ENCODE measurements at regions not wholly inside any gene's neighbourhood (a gene's known extent, or its start where the extent isn't known, plus 50 kb on each side); places are given as distances from the start of the nearest gene placed in this dataset.

DNA sequence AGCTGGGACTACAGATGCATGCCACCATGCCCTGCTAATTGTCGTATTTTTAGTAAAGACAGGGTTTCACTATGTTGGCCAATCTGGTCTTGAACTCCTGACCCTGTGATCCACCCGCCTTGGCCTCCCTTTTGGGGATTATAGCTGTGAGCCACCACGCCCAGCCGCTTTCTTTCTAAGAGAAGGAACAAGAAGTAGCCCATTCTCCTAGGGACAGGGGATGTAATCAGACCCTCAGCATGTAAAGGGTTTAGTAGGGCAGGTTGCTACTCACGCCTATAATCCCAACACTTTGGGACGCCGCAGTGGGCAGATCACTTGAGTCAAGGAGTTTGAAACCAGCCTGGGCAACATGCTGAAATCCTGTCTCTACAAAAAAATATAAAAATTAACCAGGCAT is 189.7 kb downstream of the TOMM20 start:
- no peak overlapping the region for H3K4me3 ChIP-seq (ENCODE audit: low read depth, low read length)
- H3K36me3 ChIP-seq (ENCODE audit: control insufficient read depth in 2 of 2, insufficient read depth in 1 of 2, low read length in 2 of 2), result no peaks in the 10 kb centered on the region
- H3K4me1 ChIP-seq (ENCODE audit: control insufficient read depth, insufficient read depth, low read length), result no peaks in the 10 kb centered on the region
- no peak for TF ChIP-seq ZNF132 (tag by site-specific recombination; IDR thresholded peaks at IDR 0.05; ENCODE audit: borderline replicate concordance)
- TF ChIP-seq ZNF585B (tag by site-specific recombination; IDR thresholded peaks at IDR 0.05), result no peak
- TF ChIP-seq KLF9 (tag by site-specific recombination; IDR thresholded peaks at IDR 0.05; ENCODE audit: low read depth), result no peak
- TF ChIP-seq GFI1B (tag by site-specific recombination; IDR thresholded peaks at IDR 0.05), result no peak
- no peak for TF ChIP-seq ZNF138 (tag by site-specific recombination; IDR thresholded peaks at IDR 0.05; ENCODE audit: borderline replicate concordance)
- no peak for TF ChIP-seq MYNN (tag by site-specific recombination; IDR thresholded peaks at IDR 0.05; ENCODE audit: borderline replicate concordance)
- TF ChIP-seq, protein P1, sequence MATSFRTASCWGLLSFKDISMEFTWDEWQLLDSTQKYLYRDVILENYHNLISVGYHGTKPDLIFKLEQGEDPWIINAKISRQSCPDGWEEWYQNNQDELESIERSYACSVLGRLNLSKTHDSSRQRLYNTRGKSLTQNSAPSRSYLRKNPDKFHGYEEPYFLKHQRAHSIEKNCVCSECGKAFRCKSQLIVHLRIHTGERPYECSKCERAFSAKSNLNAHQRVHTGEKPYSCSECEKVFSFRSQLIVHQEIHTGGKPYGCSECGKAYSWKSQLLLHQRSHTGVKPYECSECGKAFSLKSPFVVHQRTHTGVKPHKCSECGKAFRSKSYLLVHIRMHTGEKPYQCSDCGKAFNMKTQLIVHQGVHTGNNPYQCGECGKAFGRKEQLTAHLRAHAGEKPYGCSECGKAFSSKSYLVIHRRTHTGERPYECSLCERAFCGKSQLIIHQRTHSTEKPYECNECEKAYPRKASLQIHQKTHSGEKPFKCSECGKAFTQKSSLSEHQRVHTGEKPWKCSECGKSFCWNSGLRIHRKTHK (tag by site-specific recombination; IDR thresholded peaks at IDR 0.05), result no peak
- ChIA-PET POLR2A (interaction anchor here (0.7 kb wide), 1 partner anchor 145 kb away, joined by 5 read pairs; no protein-coding TSS in a partner anchor), CTCF (interaction anchor here (0.6 kb wide), 2 partner anchors 11 to 846 kb away, joined by 3 to 4 read pairs; no protein-coding TSS in a partner anchor)
- H3K27ac ChIP-seq (ENCODE audit: extremely low read depth, low read depth, low read length), result no peak overlapping the region
- H3K9me3 ChIP-seq (ENCODE audit: control insufficient read depth, insufficient read depth, low read depth, low read length), result no peaks in the 10 kb centered on the region

DNA sequence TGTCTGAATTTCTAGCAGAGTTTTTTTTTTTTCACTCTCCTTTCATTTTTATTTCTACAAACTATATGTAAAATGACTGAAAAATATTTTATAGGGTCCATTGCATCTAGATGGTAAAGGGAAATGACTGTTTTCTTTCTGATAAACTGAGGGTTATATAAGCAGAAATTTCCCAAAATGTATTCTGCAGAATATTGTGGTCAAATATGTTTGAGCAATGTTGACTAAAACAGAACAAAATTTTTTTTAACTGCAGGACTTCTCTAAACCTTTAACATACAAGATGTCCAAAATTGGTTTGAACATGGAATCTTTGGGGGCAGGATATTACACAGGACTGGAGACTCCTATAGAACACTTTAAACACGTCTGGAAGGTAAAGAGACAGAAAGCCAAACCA is 190.5 kb downstream of the TOMM20 start:
- CTCF ChIA-PET, result interaction anchor here (0.6 kb wide), 2 partner anchors 115 to 845 kb away, joined by 3 to 4 read pairs; no protein-coding TSS in a partner anchor
- TF ChIP-seq ZNF610 (tag by site-specific recombination; IDR thresholded peaks at IDR 0.05; ENCODE audit: borderline replicate concordance) (no peak), FEZF1 (tag by site-specific recombination; IDR thresholded peaks at IDR 0.05) (no peak), ZNF521 (tag by site-specific recombination; IDR thresholded peaks at IDR 0.05) (no peak)
- H3K36me3 ChIP-seq (ENCODE audit: control insufficient read depth in 2 of 2, insufficient read depth in 1 of 2, low read length in 2 of 2), result no peaks in the 10 kb centered on the region
- H3K4me3 ChIP-seq (ENCODE audit: low read depth, low read length), result no peak overlapping the region
- POLR2A ChIA-PET, result no interaction called here
- H3K4me1 ChIP-seq (ENCODE audit: control insufficient read depth, insufficient read depth, low read length), result no peaks in the 10 kb centered on the region
- no peak overlapping the region for H3K27ac ChIP-seq (ENCODE audit: extremely low read depth, low read depth, low read length)
- no peaks in the 10 kb centered on the region for H3K9me3 ChIP-seq (ENCODE audit: control insufficient read depth, insufficient read depth, low read depth, low read length)

DNA sequence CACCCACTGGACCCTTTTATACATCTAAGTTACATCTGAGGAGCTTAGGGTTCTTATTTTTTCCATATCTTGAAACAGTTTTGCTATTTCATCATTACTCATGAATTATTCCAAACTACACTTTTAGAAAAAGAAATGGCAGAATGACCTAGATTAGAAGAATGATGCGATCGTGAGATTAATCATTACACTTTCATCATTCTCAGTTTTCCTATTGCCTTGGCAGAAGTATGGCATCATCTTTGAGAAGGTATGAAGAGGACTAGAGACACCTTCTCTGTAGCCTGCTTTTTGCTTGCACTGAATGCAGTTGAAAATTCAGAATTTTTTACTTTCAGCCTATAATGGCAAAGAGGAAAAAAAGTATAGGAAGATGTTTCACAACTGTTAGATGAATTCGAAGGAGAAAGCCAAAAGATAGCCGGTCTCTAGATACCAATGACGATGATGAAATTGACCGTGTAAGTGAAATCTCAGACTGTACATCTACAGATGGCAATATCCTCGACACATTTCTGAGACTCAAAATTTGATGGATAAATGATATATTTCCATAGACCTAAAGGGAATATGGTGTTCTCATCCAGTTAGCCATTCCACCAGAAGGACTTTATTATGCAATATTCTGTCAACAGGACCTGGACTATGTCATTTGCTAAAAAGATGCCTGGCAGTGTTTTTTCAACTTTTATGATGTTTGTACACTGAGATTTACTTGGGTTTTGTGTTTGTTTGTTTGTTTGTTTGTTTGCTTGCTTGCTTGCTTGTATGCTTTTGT is 191.8 kb downstream of the TOMM20 start:
- H3K36me3 ChIP-seq (ENCODE audit: control insufficient read depth in 2 of 2, insufficient read depth in 1 of 2, low read length in 2 of 2), result no peaks in the 10 kb centered on the region
- CTCF ChIA-PET, result interaction anchor here (0.7 to 1.0 kb wide), 2 partner anchors 11 to 180 kb away, joined by 3 read pairs; no protein-coding TSS in a partner anchor
- POLR2A ChIA-PET, result no interaction called here

DNA sequence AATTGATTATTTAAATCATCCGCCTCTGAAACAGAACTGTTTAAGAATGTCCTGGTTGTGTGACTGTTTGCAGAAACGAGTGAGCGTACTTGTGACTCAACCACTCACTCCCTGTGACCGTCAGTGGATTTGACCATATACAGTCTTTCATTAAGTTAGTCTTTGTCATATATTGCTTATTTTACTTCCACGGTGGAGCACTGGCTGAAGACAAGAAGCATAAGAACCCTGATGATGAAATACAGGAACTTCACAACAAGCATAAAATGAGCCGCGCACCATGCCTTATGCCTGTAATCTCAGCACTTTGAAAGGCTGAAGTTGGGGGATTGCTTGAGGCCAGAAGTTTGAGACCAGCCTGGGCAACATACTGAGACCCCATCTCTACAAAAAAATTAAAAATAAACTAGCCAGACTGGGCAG is 194.0 kb downstream of the TOMM20 start:
- POLR2A ChIA-PET, result no interaction called here
- peak; percentile 67; the same call in 1 of the 2 replicates for TF ChIP-seq ZNF121 (tag by site-specific recombination; IDR thresholded peaks at IDR 0.05)
- no peak for TF ChIP-seq ZNF558 (tag by site-specific recombination; IDR thresholded peaks at IDR 0.05)
- no peak for TF ChIP-seq GLIS2 (tag by site-specific recombination; IDR thresholded peaks at IDR 0.05)
- no peak for TF ChIP-seq ZBTB8A (tag by site-specific recombination; IDR thresholded peaks at IDR 0.05)
- no peak for TF ChIP-seq ZNF670 (tag by site-specific recombination; IDR thresholded peaks at IDR 0.05; ENCODE audit: low read depth)
- no peak for TF ChIP-seq ZNF76 (tag by site-specific recombination; IDR thresholded peaks at IDR 0.05; ENCODE audit: borderline replicate concordance, low read depth)
- peak; percentile 64 for TF ChIP-seq FEZF1 (tag by site-specific recombination; IDR thresholded peaks at IDR 0.05)
- no peak for TF ChIP-seq IKZF3 (tag by site-specific recombination; IDR thresholded peaks at IDR 0.05)
- no peak for TF ChIP-seq ZNF426 (tag by site-specific recombination; IDR thresholded peaks at IDR 0.05)
- TF ChIP-seq, protein P2, sequence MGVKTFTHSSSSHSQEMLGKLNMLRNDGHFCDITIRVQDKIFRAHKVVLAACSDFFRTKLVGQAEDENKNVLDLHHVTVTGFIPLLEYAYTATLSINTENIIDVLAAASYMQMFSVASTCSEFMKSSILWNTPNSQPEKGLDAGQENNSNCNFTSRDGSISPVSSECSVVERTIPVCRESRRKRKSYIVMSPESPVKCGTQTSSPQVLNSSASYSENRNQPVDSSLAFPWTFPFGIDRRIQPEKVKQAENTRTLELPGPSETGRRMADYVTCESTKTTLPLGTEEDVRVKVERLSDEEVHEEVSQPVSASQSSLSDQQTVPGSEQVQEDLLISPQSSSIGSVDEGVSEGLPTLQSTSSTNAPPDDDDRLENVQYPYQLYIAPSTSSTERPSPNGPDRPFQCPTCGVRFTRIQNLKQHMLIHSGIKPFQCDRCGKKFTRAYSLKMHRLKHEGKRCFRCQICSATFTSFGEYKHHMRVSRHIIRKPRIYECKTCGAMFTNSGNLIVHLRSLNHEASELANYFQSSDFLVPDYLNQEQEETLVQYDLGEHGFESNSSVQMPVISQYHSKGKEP (tag by site-specific recombination; IDR thresholded peaks at IDR 0.05), result no peak
- Histone ChIP-seq H3K4me1 (ENCODE audit: control insufficient read depth, insufficient read depth, low read length) (no peaks in the 10 kb centered on the region), H3K36me3 (ENCODE audit: control insufficient read depth in 2 of 2, insufficient read depth in 1 of 2, low read length in 2 of 2) (no peaks in the 10 kb centered on the region), H3K27ac (ENCODE audit: extremely low read depth, low read depth, low read length) (no peak overlapping the region), H3K9me3 (ENCODE audit: control insufficient read depth, insufficient read depth, low read depth, low read length) (no peaks in the 10 kb centered on the region), H3K4me3 (ENCODE audit: low read depth, low read length) (no peak overlapping the region)
- CTCF ChIA-PET, result interaction anchor here (0.8 kb wide), 1 partner anchor 111 kb away, joined by 4 read pairs; no protein-coding TSS in a partner anchor

More for the DNA sequence above, 191.8 kb downstream of the TOMM20 start:
- Histone ChIP-seq H3K9me3 (ENCODE audit: control insufficient read depth, insufficient read depth, low read depth, low read length) (no peaks in the 10 kb centered on the region), H3K4me1 (ENCODE audit: control insufficient read depth, insufficient read depth, low read length) (no peaks in the 10 kb centered on the region), H3K4me3 (ENCODE audit: low read depth, low read length) (no peak overlapping the region), H3K27ac (ENCODE audit: extremely low read depth, low read depth, low read length) (no peak overlapping the region)
- TF ChIP-seq ZNF610 (tag by site-specific recombination; IDR thresholded peaks at IDR 0.05; ENCODE audit: borderline replicate concordance), result no peak
- TF ChIP-seq, protein P3, sequence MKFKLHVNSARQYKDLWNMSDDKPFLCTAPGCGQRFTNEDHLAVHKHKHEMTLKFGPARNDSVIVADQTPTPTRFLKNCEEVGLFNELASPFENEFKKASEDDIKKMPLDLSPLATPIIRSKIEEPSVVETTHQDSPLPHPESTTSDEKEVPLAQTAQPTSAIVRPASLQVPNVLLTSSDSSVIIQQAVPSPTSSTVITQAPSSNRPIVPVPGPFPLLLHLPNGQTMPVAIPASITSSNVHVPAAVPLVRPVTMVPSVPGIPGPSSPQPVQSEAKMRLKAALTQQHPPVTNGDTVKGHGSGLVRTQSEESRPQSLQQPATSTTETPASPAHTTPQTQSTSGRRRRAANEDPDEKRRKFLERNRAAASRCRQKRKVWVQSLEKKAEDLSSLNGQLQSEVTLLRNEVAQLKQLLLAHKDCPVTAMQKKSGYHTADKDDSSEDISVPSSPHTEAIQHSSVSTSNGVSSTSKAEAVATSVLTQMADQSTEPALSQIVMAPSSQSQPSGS (tag by site-specific recombination; IDR thresholded peaks at IDR 0.05; ENCODE audit: low read depth), result 0 out of 2 replicates have a peak, but pooled peaks have one; percentile 3
- TF ChIP-seq YY2 (tag by site-specific recombination; IDR thresholded peaks at IDR 0.05), result peak; percentile 31; the same call in 1 of the 2 replicates

All from HEK293 (cell line).